HG03565 (cell line): ENCODE measurements at regions not wholly inside any gene's neighbourhood (a gene's known extent, or its start where the extent isn't known, plus 50 kb on each side); places are given as distances from the start of the nearest gene placed in this dataset.
"Not testable (repeated sequence)": the region's sequence is repeated elsewhere in the genome, so short reads cannot be mapped to it uniquely, and the experiment has no call there.

Source experiments
- ATAC-seq: cut with Tn5 transposase; IDR thresholded peaks from one replicate; pipeline ENCODE4 v1.9.1; 2021; ENCODE audit warnings: mild to moderate bottlenecking, moderate library complexity; ENCODE audit not compliant: unreplicated experiment

GRCh38 chr1:95742591-95743089, 508.6 kb downstream of the RWDD3 start:
- no peak for ATAC-seq

DNA sequence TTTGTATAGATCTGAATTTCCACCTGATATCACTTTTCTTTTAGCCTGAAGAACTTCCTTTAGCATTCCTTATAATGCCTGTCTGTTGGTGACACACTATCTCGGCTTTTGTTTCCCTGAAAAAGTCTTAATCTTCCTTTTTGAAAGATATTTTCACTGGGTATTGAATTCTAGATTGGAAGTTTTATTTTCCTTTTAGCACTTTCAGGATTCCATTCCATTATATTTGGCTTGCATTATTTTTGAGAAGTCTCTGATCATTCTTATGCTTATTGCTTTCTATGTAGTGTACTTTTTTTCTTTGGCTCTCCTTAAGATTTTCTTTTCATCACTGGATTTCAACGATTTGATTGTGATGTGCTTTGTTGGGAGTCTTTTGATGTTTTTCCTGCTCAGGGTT, 510.7 kb downstream of the RWDD3 start:
- no peak for ATAC-seq

DNA sequence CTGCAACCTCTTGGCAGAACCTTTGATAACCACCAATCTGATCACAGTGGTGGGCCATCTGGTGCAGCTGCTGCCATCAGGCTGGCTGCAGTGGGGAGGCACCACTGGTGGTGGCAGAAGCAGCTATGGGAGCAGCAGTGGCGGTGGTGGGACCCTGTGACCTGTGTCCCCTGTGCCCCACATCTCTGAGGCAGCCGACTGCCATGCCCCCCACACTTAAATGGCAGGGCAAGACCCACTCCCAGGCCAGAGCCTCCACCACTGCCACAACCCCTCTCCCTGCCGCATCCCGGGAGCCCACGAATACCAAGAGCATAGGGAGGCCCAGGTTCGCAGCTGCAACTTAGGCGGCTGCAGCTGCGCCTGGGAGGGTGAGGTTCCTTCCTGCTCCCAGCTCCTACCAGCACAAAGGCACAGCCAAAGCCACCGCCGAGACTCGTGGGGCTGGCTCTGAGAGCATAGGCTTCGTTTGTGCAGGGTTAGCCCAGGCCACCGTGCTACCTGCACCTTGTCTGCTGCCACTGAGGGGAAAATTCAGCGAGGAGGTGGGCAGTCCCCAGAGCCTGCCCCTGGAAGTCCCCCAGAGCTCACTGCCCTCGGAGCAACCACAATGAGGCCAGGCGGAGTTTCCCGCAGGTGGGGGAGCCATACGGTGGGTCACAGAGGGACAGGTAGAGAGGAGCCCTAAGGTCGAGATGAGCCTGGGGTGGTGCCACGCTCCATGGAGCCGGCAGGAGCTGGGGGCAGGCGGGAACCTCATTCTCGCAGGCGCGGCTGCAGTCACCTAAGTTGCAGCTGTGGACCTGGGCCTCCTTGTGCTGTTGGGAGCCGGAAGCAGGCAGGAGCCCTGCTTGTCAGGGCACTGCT, 518.7 kb downstream of the RWDD3 start:
- no peak for ATAC-seq

DNA sequence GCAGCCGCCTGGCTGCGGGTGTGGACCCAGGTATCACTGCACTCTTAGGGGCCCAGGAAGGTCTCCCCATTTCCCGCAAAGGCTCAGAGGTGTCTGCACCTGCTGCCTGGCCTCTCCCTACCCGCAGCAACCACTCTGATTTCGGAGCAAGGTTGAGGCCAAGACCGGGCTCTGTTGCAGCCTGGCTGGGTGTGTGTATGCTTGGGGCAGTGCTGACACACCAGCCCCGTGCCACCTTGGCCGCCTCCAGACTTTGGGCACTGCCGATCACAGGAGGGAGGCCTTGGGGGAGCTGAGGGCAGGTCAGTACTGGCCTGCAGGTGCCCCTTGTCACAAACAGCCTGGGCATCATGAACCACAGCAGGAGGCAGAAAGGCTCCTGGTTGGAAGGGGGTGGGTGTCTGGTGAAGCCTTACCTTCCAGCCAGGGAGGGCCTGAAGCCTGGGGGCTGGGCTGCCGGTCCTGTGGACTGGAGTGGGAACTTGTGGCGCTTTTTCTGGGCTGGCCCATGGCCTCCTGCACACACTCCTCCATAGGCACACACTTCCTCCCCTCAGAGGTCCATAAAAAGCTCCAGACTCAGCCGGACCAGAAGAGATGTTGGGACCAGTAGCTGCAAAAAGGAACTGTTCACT, 519.5 kb downstream of the RWDD3 start:
- ATAC-seq = no peak

DNA sequence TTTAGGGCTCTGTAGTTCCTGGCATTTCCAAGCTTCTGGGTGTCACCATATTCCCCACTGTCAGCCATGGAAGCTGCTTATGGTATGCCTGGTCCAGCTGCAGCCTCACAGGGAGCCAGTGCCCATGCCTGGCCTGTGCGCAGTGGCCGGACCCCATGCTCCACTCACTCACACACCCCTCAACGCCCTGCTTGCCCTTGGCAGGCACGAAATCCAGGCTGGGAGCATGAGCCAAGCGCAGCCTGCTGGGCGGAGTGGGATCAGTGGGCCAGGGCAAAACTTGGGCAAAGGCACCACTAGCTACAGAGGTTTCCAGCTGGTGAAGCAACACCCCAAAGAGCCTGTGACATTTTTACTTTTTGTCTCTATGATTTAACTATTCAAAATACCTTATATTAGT, 520.4 kb downstream of the RWDD3 start:
- no peak for ATAC-seq

DNA sequence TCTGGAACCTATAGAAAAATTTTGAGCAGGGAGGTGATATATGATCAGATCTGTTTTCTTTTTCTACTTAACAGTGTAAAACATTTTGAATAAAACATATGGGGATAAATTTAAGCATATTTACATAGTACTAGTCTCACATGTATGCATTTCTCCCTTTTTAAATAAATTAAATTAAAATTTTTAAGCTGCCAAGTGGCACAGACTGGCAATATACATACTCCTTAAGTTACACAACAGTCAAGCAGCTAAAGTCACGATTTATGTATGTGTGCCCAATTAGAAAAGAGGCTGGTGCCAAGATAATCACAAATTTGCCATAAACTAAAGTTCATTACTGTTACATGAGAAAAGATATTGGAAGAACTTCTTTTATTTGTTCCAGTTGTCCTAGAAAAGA, 532.0 kb downstream of the RWDD3 start:
- ATAC-seq = no peak

DNA sequence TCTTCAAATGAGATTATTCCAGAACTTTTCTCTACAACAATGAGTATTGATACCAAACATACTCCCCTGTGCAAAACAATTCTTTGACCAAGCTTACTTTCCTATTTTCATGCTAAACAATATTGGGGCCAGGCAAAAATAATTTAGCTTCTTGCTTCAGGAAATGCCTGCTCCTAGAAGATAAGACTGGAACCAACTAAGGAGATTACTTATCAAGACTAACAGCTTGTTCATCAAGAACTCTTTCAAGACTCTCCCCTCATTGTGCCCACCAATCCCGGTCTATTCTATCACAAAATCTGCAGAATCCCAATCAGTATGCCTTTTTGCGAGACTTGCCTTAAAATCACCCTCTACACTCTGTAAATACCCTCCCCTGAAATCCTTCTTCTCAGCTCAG, 536.6 kb downstream of the RWDD3 start:
- ATAC-seq = no peak

DNA sequence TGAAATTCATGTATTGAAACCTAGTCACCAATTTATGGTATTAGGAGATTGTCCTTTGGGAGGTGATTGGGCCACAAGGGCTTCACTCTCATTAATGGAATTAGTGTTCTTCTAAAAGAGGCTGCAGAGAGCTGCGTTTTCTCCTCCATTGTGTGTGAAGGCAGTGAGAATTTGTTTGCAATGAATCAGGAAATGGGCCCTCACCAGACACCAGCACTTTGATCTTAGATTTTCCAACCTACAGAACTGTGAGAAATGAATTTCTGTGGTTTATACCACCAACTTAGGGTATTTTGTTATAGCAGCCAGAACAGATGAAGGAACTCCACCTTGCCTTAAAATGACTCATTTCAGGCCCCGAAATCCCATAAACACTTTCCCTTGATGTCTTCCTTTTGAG, 544.2 kb downstream of the RWDD3 start:
- ATAC-seq = peak; percentile 71

GRCh38 chr1:95780836-95781235, 546.8 kb downstream of the RWDD3 start:
- no peak for ATAC-seq

- ATAC-seq = no peak
These were observed 556.1 kb downstream of the RWDD3 start for GRCh38 chr1:95790136-95790535.

GRCh38 chr1:95793893-95794292, 559.9 kb downstream of the RWDD3 start:
- no peak for ATAC-seq

DNA sequence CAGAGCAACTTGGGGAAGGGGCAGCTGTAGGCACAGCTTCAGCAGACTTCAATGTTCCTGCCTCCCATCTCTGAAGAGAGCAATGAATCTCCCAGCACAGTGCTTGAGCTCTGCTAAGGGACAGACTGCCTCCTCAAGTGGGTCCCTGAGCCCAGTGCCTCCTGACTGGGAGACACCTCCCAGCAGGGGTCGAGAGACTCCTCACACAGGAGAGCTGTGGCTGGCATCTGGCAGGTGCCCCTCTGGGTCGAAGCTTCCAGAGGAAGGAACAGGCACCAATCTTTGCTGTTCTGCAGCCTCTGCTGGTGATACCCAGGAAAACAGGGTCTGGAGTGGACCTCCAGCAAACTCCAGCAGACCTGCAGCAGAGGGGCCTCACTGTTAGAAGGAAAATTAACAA, 563.8 kb downstream of the RWDD3 start:
- not testable (repeated sequence) for ATAC-seq

- ATAC-seq = no peak
These were observed 572.2 kb downstream of the RWDD3 start for GRCh38 chr1:95806171-95806570.

- no peak for ATAC-seq
These were observed 575.4 kb downstream of the RWDD3 start for GRCh38 chr1:95809391-95809790.

DNA sequence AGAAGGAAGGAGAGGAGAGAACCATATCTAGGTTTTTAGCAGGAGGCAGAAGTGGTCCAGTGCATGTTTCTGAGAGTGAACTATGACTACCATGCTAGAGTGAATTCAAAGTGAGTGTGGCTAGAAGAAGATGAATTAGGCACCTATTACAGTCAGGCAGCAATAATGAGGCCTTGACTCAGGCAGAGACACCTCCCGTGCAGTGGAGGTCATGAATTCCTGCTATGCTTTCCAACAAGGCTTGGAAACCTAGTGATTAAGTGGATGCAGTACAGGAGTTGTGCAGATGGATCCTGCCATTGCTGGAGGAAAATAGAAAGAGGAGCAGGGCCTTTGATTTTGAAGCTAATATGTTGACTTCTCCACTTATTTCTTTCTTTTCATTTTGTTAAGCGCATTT, 581.5 kb downstream of the RWDD3 start:
- no peak for ATAC-seq

- ATAC-seq = no peak
These were observed 595.5 kb downstream of the RWDD3 start for GRCh38 chr1:95829556-95829955.

GRCh38 chr1:95832370-95832769, 598.4 kb downstream of the RWDD3 start:
- no peak for ATAC-seq

- ATAC-seq = no peak
These were observed 615.4 kb downstream of the RWDD3 start for GRCh38 chr1:95849439-95849838.

- ATAC-seq = no peak
These were observed 616.2 kb downstream of the RWDD3 start for GRCh38 chr1:95850165-95850649.

DNA sequence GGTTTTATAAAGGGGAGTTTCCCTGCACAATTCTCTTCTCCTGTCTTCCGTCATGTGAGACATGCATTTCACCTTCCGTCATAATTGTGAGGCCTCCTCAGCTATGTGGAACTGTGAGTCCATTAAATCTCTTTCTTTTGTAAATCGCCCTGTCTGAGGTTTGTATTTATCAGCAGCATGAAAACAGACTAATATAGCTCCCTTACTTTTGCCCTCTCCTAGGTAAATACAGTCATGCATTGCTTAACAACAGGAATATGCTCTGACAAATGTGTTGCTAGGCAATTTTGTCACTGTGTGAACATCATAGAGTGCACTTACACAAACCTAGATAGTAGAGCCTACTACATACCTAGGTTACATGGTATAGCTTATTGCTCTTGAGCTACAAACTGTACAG, 616.8 kb downstream of the RWDD3 start:
- no peak for ATAC-seq

DNA sequence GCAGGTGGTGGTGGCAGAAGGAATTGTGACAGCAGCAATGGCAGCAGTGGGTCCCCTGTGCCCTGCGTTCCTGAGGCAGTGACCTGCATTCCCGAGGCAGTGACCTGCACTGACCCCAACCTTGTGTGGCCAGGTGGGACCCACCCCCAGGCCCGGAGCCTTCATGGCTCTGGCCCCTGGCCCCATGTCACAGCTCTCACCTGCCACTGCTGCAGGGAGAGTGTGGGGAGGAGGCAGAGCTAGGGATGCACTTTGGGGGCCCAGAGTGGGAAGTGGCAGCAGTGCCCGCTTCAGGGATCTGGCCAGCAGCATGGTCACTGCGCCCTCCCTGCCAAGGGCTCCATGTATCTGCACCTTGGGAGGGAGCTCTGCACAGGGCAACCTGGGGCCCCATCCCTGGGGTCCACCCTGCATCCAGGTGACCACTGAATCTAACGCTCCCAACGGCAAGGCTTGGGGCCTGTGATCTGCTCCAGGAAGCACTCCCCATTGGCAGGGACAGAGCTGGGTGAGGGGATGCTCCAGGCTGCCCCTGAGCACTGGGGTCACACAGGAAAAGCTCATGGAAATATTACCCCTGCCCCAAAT, 618.6 kb downstream of the RWDD3 start:
- ATAC-seq = no peak

DNA sequence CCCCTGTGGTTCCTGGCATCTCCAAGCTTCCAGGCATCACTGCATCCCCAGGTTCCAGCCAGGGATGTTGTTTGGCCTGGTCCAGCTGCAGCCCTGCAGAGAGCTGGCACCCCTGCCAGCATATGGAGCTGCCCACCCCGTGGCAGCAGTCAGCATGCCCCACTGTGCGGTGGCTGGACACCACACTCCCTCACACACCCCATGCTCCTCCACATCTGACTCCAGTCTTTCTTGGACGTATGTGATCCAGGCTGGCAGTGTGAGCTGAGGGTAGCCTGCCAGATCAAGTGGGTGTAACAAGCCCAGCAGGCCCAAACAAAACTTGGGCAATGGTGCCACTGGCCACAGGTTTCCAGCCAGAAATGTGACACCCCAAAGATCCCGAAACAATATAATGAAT, 620.4 kb downstream of the RWDD3 start:
- no peak for ATAC-seq
